ENCODE measurements at regions not wholly inside any gene's neighbourhood (a gene's known extent, or its start where the extent isn't known, plus 50 kb on each side); places are given as distances from the start of the nearest gene placed in this dataset.

- ChIA-PET POLR2A (no interaction called here), CTCF (interaction anchor here (0.9 kb wide), 1 partner anchor 8 kb away, joined by 3 read pairs; no protein-coding TSS in a partner anchor)
- TF ChIP-seq IRF2 (CRISPR knock-in tag; IDR thresholded peaks at IDR 0.05; ENCODE audit: borderline replicate concordance, low read depth) (no peak), ESRRA (CRISPR knock-in tag; IDR thresholded peaks at IDR 0.05; ENCODE audit: borderline replicate concordance) (no peak), SMAD4 (CRISPR knock-in tag; IDR thresholded peaks at IDR 0.05) (no peak), ZNF138 (CRISPR knock-in tag; conservative IDR thresholded peaks at IDR 0.05) (no peak)
- TF ChIP-seq, protein P1, sequence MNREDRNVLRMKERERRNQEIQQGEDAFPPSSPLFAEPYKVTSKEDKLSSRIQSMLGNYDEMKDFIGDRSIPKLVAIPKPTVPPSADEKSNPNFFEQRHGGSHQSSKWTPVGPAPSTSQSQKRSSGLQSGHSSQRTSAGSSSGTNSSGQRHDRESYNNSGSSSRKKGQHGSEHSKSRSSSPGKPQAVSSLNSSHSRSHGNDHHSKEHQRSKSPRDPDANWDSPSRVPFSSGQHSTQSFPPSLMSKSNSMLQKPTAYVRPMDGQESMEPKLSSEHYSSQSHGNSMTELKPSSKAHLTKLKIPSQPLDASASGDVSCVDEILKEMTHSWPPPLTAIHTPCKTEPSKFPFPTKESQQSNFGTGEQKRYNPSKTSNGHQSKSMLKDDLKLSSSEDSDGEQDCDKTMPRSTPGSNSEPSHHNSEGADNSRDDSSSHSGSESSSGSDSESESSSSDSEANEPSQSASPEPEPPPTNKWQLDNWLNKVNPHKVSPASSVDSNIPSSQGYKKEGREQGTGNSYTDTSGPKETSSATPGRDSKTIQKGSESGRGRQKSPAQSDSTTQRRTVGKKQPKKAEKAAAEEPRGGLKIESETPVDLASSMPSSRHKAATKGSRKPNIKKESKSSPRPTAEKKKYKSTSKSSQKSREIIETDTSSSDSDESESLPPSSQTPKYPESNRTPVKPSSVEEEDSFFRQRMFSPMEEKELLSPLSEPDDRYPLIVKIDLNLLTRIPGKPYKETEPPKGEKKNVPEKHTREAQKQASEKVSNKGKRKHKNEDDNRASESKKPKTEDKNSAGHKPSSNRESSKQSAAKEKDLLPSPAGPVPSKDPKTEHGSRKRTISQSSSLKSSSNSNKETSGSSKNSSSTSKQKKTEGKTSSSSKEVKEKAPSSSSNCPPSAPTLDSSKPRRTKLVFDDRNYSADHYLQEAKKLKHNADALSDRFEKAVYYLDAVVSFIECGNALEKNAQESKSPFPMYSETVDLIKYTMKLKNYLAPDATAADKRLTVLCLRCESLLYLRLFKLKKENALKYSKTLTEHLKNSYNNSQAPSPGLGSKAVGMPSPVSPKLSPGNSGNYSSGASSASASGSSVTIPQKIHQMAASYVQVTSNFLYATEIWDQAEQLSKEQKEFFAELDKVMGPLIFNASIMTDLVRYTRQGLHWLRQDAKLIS (CRISPR knock-in tag; IDR thresholded peaks at IDR 0.05; ENCODE audit: borderline replicate concordance), result no peak
- ATAC-seq, result no peak
- Mint-ChIP-seq H3K4me3 (no peak overlapping the region), H3K4me1 (no peaks in the 10 kb centered on the region), H3K27me3 (ENCODE audit: low read depth) (no peaks in the 10 kb centered on the region; the same call in 1 of the 2 replicates), H3K27ac (no peak overlapping the region), H3K36me3 (no peaks in the 10 kb centered on the region; the same call in 1 of the 2 replicates), H3K9me3 (peaks cover 11% of the 10 kb centered on the region)
- no peak for DNase-seq (ENCODE audit: low spot score)
These were observed 135.0 kb upstream of the OTX2 start for GRCh38 chr14:56945291-56945690.

DNA sequence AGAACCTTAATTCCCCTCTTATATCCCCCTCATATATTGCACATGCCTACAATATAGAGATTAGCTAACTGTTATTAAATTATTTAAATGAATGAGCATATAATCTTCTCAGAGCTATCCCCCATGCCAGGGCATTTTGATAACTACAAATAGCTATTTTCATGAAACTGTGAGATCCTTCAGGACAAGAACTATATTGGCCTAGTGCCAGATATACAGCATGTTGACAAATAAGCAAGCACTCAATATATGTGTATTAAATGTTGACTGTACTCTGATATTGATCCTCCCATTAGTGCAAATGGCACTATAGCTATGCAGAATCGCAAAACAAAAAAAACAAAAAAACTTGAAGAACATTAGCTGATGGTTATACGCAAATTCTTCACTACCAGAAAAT is 134.1 kb upstream of the OTX2 start:
- ChIA-PET CTCF (interaction anchor here (1.3 kb wide), 1 partner anchor 107 kb away, joined by 3 read pairs; no protein-coding TSS in a partner anchor), POLR2A (no interaction called here)
- peaks cover 12% of the 10 kb centered on the region for H3K9me3 Mint-ChIP-seq
- ATAC-seq (no peak), DNase-seq (ENCODE audit: low spot score) (no peak)
- H3K27ac Mint-ChIP-seq, result no peak overlapping the region
- no peaks in the 10 kb centered on the region for H3K4me1 Mint-ChIP-seq
- no peaks in the 10 kb centered on the region; the same call in 1 of the 2 replicates for H3K36me3 Mint-ChIP-seq
- no peak overlapping the region for H3K4me3 Mint-ChIP-seq
- TF ChIP-seq, protein P1 (CRISPR knock-in tag; IDR thresholded peaks at IDR 0.05; ENCODE audit: borderline replicate concordance), result no peak
- TF ChIP-seq ZBTB21 (CRISPR knock-in tag; IDR thresholded peaks at IDR 0.05; ENCODE audit: borderline replicate concordance) (no peak), ZNF416 (CRISPR knock-in tag; IDR thresholded peaks at IDR 0.05) (no peak), SOX15 (CRISPR knock-in tag; IDR thresholded peaks at IDR 0.05) (no peak), ZNF532 (CRISPR knock-in tag; IDR thresholded peaks at IDR 0.05; ENCODE audit: borderline replicate concordance) (no peak), SP1 (CRISPR knock-in tag; conservative IDR thresholded peaks at IDR 0.05) (no peak), EMX1 (CRISPR knock-in tag; IDR thresholded peaks at IDR 0.05) (no peak)
- TF ChIP-seq, protein P2, sequence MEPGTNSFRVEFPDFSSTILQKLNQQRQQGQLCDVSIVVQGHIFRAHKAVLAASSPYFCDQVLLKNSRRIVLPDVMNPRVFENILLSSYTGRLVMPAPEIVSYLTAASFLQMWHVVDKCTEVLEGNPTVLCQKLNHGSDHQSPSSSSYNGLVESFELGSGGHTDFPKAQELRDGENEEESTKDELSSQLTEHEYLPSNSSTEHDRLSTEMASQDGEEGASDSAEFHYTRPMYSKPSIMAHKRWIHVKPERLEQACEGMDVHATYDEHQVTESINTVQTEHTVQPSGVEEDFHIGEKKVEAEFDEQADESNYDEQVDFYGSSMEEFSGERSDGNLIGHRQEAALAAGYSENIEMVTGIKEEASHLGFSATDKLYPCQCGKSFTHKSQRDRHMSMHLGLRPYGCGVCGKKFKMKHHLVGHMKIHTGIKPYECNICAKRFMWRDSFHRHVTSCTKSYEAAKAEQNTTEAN (CRISPR knock-in tag; IDR thresholded peaks at IDR 0.05), result no peak
- TF ChIP-seq, protein P3, sequence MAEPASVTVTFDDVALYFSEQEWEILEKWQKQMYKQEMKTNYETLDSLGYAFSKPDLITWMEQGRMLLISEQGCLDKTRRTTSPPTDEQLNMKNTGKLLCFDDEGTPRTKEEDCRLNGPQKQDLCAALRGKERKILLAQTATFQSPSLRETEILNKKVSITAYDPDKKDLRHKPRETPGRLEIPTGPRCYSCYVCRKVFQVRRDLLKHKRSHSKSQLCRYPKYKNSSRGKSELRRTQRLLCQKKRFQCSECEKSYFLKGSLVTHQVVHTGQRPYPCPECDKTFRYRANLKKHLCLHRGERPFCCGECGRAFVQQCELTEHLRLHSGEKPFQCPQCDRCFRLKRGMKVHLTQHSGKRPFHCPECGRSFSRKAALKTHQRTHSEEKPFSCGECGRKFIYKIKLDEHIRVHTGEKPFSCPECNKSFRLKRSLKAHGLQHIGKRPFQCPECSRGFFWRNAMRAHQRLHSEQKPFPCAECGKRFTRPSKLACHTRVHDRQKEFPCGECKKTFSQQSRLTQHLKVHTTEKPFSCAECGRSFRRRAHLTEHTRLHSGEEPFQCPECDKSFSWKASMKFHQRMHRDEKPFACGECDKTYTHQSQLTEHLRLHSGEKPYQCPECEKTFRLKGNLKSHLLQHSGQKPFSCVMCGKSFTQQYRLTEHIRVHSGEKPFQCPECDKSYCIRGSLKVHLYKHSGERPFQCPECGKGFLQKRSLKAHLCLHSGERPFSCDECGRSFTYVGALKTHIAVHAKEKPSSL (CRISPR knock-in tag; conservative IDR thresholded peaks at IDR 0.05), result no peak
- no peaks in the 10 kb centered on the region; the same call in 1 of the 2 replicates for H3K27me3 Mint-ChIP-seq (ENCODE audit: low read depth)

Measured in WTC11 (cell line).